ENCODE measurements at regions not wholly inside any gene's neighbourhood (a gene's known extent, or its start where the extent isn't known, plus 50 kb on each side); places are given as distances from the start of the nearest gene placed in this dataset.

DNA sequence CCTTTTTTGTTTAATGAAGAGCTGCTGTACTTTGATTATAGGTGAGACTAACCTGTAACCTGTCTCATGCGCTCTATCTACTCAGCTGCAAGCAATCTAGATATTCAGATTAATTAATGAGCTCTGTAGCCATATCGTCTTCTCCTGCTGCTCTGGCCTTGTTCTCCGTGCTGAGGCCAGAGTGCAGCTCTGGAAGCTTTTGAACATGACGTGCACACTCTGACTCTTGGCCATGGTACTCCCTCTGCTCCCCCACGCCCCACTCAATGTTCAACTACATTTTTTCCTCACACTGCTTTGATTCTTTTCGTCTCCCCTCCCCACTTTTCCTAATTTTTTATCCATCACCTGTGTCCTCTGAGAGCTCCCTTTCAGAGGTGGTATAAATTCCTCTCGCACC lies 751.8 kb downstream of the FGF9 start:
- Histone ChIP-seq H3K36me3 (no peaks in the 10 kb centered on the region), H3K9me3 (no peaks in the 10 kb centered on the region), H3K4me1 (no peaks in the 10 kb centered on the region), H3K27me3 (no peaks in the 10 kb centered on the region), H3K27ac (no peak overlapping the region), H3K4me3 (no peak overlapping the region)
- no peak for TF ChIP-seq POLR2AphosphoS5 (IDR thresholded peaks at IDR 0.05)
- TF ChIP-seq EP300 (IDR thresholded peaks at IDR 0.05) = no peak
- TF ChIP-seq CTCF (IDR thresholded peaks at IDR 0.05) = no peak
- TF ChIP-seq POLR2A (IDR thresholded peaks at IDR 0.05) = no peak
- no peak for ATAC-seq
- WGBS, 2 donors (ENCODE audit: low coverage in 1 of 2) = 50 to 69% methylated on average over 7 of the region's 7 CpGs

DNA sequence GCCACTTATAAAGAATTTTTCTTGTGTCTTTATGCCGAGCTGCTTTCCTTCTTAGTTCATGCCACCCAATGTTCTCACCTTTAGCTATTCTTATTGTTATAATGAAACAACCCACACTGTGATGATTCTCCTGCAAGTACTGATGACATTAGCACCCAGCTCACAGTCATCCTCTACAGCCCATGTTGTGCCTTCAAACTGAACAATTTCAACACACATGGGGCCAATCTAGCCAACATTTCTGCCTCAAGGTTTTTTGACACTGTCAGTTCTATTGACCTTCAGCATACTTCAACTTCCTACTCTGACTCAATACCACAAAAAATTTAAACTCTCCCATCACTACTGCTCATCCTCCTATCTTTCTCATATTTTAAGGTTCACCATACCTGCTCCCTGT lies 752.4 kb downstream of the FGF9 start:
- TF ChIP-seq POLR2AphosphoS5 (IDR thresholded peaks at IDR 0.05) (no peak), CTCF (IDR thresholded peaks at IDR 0.05) (no peak)
- H3K9me3 ChIP-seq = no peaks in the 10 kb centered on the region
- no peaks in the 10 kb centered on the region for H3K27me3 ChIP-seq
- WGBS, 2 donors (ENCODE audit: low coverage in 1 of 2) = 86% methylated on average over 1 of the region's 1 CpG; no CpG with 5 or more reads in 1 of the 2 donors
- H3K4me1 ChIP-seq = no peaks in the 10 kb centered on the region
- H3K36me3 ChIP-seq = no peaks in the 10 kb centered on the region
- no peak for ATAC-seq
- H3K4me3 ChIP-seq = no peak overlapping the region
- H3K27ac ChIP-seq = no peak overlapping the region

DNA sequence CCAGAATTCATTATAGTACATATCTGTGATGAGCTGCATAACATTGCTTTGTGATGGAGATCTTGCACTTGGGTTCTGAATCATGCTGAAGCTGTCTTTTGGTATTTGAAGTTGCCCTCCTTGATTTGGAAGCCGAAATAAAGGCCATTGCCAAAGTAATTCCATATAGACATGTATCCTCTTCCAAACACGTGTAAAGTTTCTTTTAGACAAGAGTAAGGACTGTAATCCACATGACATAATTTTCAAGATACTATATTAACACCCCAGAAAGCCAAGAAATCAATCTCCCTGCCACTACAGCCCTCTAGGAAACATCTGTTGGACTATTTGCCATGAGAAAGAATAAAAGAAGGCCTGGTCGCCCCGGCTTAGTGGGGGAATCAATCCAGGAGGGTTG lies 754.2 kb downstream of the FGF9 start:
- Histone ChIP-seq H3K36me3 (no peaks in the 10 kb centered on the region), H3K4me1 (no peaks in the 10 kb centered on the region), H3K27me3 (no peaks in the 10 kb centered on the region), H3K9me3 (no peaks in the 10 kb centered on the region), H3K27ac (no peak overlapping the region), H3K4me3 (no peak overlapping the region)
- TF ChIP-seq POLR2AphosphoS5 (IDR thresholded peaks at IDR 0.05) = no peak
- TF ChIP-seq CTCF (IDR thresholded peaks at IDR 0.05) = no peak
- TF ChIP-seq POLR2A (IDR thresholded peaks at IDR 0.05) = no peak
- TF ChIP-seq EP300 (IDR thresholded peaks at IDR 0.05) = no peak
- WGBS, 2 donors (ENCODE audit: low coverage in 1 of 2) = 63 to 89% methylated on average over 4 of the region's 4 CpGs
- ATAC-seq = no peak

GRCh38 chr13:22427066-22427465 lies 753.7 kb upstream of the SGCG start:
- Histone ChIP-seq H3K27me3 (no peaks in the 10 kb centered on the region), H3K27ac (no peak overlapping the region)
- ATAC-seq = no peak

More at GRCh38 chr13:22427066-22427465, 753.7 kb upstream of the SGCG start:
- Histone ChIP-seq H3K9me3 (no peaks in the 10 kb centered on the region), H3K36me3 (no peaks in the 10 kb centered on the region), H3K4me3 (no peak overlapping the region), H3K4me1 (no peaks in the 10 kb centered on the region)
- TF ChIP-seq POLR2A (IDR thresholded peaks at IDR 0.05) (no peak), POLR2AphosphoS5 (IDR thresholded peaks at IDR 0.05) (no peak), EP300 (IDR thresholded peaks at IDR 0.05) (no peak), CTCF (IDR thresholded peaks at IDR 0.05) (no peak)
- WGBS, 2 donors (ENCODE audit: low coverage in 1 of 2) = 89% methylated on average over 3 of the region's 3 CpGs; no CpG with 5 or more reads in 1 of the 2 donors

Data from gastroesophageal sphincter (tissue), 4 donors.